HUES48 (cell line): ENCODE measurements at regions not wholly inside any gene's neighbourhood (a gene's known extent, or its start where the extent isn't known, plus 50 kb on each side); places are given as distances from the start of the nearest gene placed in this dataset.

Experiments
- H3K27ac ChIP-seq: one replicate; pipeline ENCODE4 v1.7.0; 2013; ENCODE audit warnings: low read depth, low read length, inconsistent platforms
- H3K27me3 ChIP-seq: 2 replicates; pipeline ENCODE4 v1.6.1; 2013; ENCODE audit warnings: mild to moderate bottlenecking, low read length; ENCODE audit not compliant: control insufficient read depth, insufficient read depth
- H3K36me3 ChIP-seq: 2 replicates; pipeline ENCODE4 v1.6.1; 2013; ENCODE audit warnings: low read length; ENCODE audit not compliant: control insufficient read depth, insufficient read depth
- H3K4me1 ChIP-seq: 2 replicates; pipeline ENCODE4 v1.6.1; 2013; ENCODE audit warnings: mild to moderate bottlenecking, low read length; ENCODE audit not compliant: control insufficient read depth, insufficient read depth
- H3K4me3 ChIP-seq: 2 replicates; pipeline ENCODE4 v1.5.1; 2013; ENCODE audit warnings: mild to moderate bottlenecking, low read depth, low read length
- H3K9ac ChIP-seq: 2 replicates; pipeline ENCODE4 v1.6.1; 2013; ENCODE audit warnings: mild to moderate bottlenecking, low read depth, low read length, moderate library complexity
- H3K9me3 ChIP-seq: 2 replicates; pipeline ENCODE4 v1.6.1; 2013; ENCODE audit warnings: low read length; ENCODE audit not compliant: control insufficient read depth, insufficient read depth

GRCh38 chr2:133957724-133958480, 296.0 kb upstream of the MGAT5 start:
- H3K9me3 ChIP-seq: no peaks in the 10 kb centered on the region
- no peak overlapping the region for H3K4me3 ChIP-seq
- no peaks in the 10 kb centered on the region for H3K4me1 ChIP-seq
- H3K27ac ChIP-seq: no peak overlapping the region
- no peaks in the 10 kb centered on the region for H3K36me3 ChIP-seq
- H3K27me3 ChIP-seq: no peaks in the 10 kb centered on the region
- no peak overlapping the region for H3K9ac ChIP-seq

- H3K36me3 ChIP-seq: no peaks in the 10 kb centered on the region
- H3K27ac ChIP-seq: no peak overlapping the region
- no peaks in the 10 kb centered on the region for H3K4me1 ChIP-seq
- H3K4me3 ChIP-seq: no peak overlapping the region
- no peaks in the 10 kb centered on the region for H3K27me3 ChIP-seq
- H3K9me3 ChIP-seq: no peaks in the 10 kb centered on the region
- no peak overlapping the region for H3K9ac ChIP-seq
Measured at GRCh38 chr2:133959066-133959465, 294.8 kb upstream of the MGAT5 start.

- H3K36me3 ChIP-seq: no peaks in the 10 kb centered on the region
- H3K4me3 ChIP-seq: no peak overlapping the region
- no peak overlapping the region for H3K9ac ChIP-seq
- H3K27me3 ChIP-seq: no peaks in the 10 kb centered on the region
- H3K4me1 ChIP-seq: peaks cover 15% of the 10 kb centered on the region
- H3K27ac ChIP-seq: no peak overlapping the region
- no peaks in the 10 kb centered on the region for H3K9me3 ChIP-seq
Measured at GRCh38 chr2:133966720-133967304, 287.1 kb upstream of the MGAT5 start.

GRCh38 chr2:133967326-133967725, 286.5 kb upstream of the MGAT5 start:
- Histone ChIP-seq H3K9me3 (no peaks in the 10 kb centered on the region), H3K27ac (no peak overlapping the region), H3K4me1 (peaks cover 15% of the 10 kb centered on the region), H3K36me3 (no peaks in the 10 kb centered on the region), H3K4me3 (no peak overlapping the region), H3K27me3 (no peaks in the 10 kb centered on the region), H3K9ac (no peak overlapping the region)

- no peaks in the 10 kb centered on the region for H3K27me3 ChIP-seq
- no peak overlapping the region for H3K27ac ChIP-seq
- H3K9ac ChIP-seq: no peak overlapping the region
- peaks cover 15% of the 10 kb centered on the region for H3K4me1 ChIP-seq
- no peaks in the 10 kb centered on the region for H3K9me3 ChIP-seq
- H3K4me3 ChIP-seq: no peak overlapping the region
- H3K36me3 ChIP-seq: no peaks in the 10 kb centered on the region
Measured at GRCh38 chr2:133968446-133968845, 285.4 kb upstream of the MGAT5 start.

- Histone ChIP-seq H3K36me3 (no peaks in the 10 kb centered on the region), H3K27me3 (no peaks in the 10 kb centered on the region), H3K9me3 (no peaks in the 10 kb centered on the region), H3K27ac (no peak overlapping the region), H3K9ac (no peak overlapping the region), H3K4me1 (peaks cover 15% of the 10 kb centered on the region), H3K4me3 (no peak overlapping the region)
Measured at GRCh38 chr2:133970641-133971040, 283.2 kb upstream of the MGAT5 start.

GRCh38 chr2:133972297-133972696, 281.6 kb upstream of the MGAT5 start:
- no peaks in the 10 kb centered on the region for H3K36me3 ChIP-seq
- no peaks in the 10 kb centered on the region for H3K9me3 ChIP-seq
- no peak overlapping the region for H3K9ac ChIP-seq
- no peak overlapping the region for H3K4me3 ChIP-seq
- no peaks in the 10 kb centered on the region for H3K27me3 ChIP-seq
- no peak overlapping the region for H3K27ac ChIP-seq
- H3K4me1 ChIP-seq: peaks cover 15% of the 10 kb centered on the region

- H3K4me3 ChIP-seq: no peak overlapping the region
- peaks cover 15% of the 10 kb centered on the region for H3K4me1 ChIP-seq
- H3K36me3 ChIP-seq: no peaks in the 10 kb centered on the region
- no peaks in the 10 kb centered on the region for H3K27me3 ChIP-seq
- H3K9me3 ChIP-seq: no peaks in the 10 kb centered on the region
- no peak overlapping the region for H3K9ac ChIP-seq
- H3K27ac ChIP-seq: no peak overlapping the region
Measured at GRCh38 chr2:133972786-133973185, 281.1 kb upstream of the MGAT5 start.

- Histone ChIP-seq H3K4me1 (peaks cover 15% of the 10 kb centered on the region), H3K4me3 (no peak overlapping the region), H3K27ac (no peak overlapping the region), H3K36me3 (no peaks in the 10 kb centered on the region), H3K9ac (no peak overlapping the region), H3K9me3 (no peaks in the 10 kb centered on the region), H3K27me3 (no peaks in the 10 kb centered on the region)
Measured at GRCh38 chr2:133974353-133974752, 279.5 kb upstream of the MGAT5 start.

- no peak overlapping the region for H3K9ac ChIP-seq
- peaks cover 9% of the 10 kb centered on the region for H3K4me1 ChIP-seq
- H3K9me3 ChIP-seq: no peaks in the 10 kb centered on the region
- no peak overlapping the region for H3K27ac ChIP-seq
- H3K4me3 ChIP-seq: no peak overlapping the region
- H3K27me3 ChIP-seq: no peaks in the 10 kb centered on the region
- H3K36me3 ChIP-seq: no peaks in the 10 kb centered on the region
Measured at GRCh38 chr2:133975135-133975534, 278.7 kb upstream of the MGAT5 start.

GRCh38 chr2:133975676-133976428, 278.0 kb upstream of the MGAT5 start:
- Histone ChIP-seq H3K9ac (no peak overlapping the region), H3K27me3 (no peaks in the 10 kb centered on the region), H3K27ac (no peak overlapping the region), H3K36me3 (no peaks in the 10 kb centered on the region), H3K4me1 (peaks cover 2% of the 10 kb centered on the region; the same call in 1 of the 2 replicates), H3K9me3 (no peaks in the 10 kb centered on the region), H3K4me3 (no peak overlapping the region)
